HT-29 (cell line): ENCODE measurements at regions not wholly inside any gene's neighbourhood (a gene's known extent, or its start where the extent isn't known, plus 50 kb on each side); places are given as distances from the start of the nearest gene placed in this dataset.
"Not testable (repeated sequence)": the region's sequence is repeated elsewhere in the genome, so short reads cannot be mapped to it uniquely, and the experiment has no call there.

ENCODE experiments used
- DNase-seq: peaks from one replicate; pipeline ENCODE4 v3.0.0-alpha.2; 2015; ENCODE audit warnings: low spot score

DNA sequence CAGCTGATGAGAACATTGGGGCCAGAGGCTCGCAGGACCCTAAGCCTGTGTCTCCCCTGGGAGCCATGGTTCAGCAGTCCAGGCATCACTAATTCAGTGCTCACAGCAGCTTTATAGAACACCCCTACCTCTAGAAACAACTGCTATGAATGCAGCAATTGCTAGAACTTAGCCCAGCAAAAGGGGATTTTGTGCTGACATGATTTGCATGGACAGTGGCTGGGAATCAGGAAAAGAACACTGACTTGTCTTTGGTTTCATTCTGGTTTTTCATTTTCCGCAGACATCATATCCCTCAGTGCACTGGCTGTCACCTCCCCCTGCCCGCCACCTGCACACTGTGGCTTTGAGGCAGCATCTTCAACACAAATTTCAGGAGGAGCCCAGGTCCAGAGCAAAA is 3964.9 kb upstream of the TPTE start:
- DNase-seq, result not testable (repeated sequence)

DNA sequence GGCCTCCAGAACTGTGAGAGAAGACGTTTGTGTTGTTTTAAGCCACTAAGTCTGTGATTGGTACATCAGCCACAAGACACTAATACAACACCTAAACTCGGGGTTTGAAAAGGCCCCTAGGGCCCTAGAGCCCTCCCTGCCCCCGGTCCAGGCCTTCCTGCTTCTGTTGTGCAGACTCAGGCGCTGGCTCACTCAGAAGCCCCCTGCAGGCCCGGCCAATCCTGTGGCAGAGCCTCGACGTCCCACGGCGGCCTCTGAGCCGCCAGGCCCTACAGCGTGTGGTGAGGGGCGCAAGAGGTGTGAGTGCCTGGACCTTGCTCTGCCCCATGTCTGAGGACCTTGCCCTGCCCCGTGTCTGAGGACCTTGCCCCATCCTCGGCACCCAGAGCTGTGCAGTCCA is 3964.0 kb upstream of the TPTE start:
- not testable (repeated sequence) for DNase-seq

DNA sequence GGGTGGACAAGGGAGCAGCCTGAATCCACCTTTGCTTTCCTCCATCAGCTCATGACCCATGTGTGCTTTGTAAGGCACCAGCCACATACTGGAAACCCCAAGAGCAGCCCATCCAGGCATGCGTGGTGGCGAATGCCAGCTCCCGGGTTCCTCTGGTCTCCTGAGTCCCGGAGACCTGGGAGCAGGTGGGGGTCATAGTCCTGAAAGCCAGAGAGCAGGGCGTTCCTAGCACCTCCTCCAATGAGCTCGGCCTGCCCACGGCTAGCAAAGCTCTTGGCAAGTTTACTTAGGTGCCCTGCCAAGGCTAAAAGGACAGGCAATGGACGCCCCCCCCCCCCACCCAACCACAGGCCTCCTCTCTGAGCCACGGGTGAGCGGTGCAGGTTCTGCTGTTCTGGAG is 3960.2 kb upstream of the TPTE start:
- not testable (repeated sequence) for DNase-seq

DNA sequence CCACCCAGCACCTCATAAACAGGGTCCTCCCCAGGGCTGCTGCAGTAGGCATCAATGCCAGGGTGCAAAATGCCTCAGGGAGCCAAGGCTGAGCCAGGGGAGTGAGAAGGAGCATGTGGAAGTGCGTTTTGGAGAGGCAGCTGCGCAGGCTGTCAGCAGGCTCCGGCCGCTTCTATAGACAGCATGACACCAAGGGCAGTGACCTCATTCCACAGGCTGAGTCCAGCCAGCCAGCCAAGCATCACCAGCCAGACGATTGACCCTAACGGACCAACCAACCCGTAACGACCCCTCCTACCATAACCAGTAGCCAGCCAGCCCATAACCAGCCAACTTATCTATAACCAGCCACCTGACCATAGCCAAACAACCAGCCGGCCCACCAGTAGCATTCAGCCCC is 3959.8 kb upstream of the TPTE start:
- DNase-seq, result not testable (repeated sequence)

DNA sequence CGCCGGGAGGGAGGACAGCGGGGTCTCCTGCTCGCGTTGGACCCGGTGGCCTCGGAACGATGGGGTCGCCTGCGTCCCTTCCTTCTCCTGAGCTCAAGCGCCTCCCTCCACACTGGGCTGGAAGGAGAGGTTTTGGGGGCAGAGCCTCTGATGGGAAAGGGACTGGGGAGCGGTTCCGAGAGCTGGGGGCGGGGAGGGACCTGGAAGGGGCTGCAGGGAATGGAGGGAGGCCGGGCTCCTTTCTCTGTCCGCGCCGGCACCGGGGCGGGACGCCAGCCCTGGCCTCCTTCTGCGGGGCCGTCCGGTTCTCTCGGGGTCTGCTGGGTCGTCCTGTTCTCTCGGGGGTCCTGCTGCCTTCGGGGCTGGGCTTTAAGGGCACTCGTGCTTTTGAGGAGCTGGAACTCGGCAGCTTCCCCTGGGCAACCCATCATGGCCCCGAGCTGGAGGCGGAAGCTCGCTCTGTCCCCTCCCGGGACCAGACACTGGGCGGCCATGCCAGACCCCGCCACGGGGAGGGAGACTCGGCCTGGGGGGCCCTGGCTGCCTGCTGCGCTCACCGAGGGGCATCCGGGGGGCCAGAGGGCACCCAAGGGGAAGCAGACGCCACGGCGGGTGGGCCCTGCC is 3956.7 kb upstream of the TPTE start:
- not testable (repeated sequence) for DNase-seq

DNA sequence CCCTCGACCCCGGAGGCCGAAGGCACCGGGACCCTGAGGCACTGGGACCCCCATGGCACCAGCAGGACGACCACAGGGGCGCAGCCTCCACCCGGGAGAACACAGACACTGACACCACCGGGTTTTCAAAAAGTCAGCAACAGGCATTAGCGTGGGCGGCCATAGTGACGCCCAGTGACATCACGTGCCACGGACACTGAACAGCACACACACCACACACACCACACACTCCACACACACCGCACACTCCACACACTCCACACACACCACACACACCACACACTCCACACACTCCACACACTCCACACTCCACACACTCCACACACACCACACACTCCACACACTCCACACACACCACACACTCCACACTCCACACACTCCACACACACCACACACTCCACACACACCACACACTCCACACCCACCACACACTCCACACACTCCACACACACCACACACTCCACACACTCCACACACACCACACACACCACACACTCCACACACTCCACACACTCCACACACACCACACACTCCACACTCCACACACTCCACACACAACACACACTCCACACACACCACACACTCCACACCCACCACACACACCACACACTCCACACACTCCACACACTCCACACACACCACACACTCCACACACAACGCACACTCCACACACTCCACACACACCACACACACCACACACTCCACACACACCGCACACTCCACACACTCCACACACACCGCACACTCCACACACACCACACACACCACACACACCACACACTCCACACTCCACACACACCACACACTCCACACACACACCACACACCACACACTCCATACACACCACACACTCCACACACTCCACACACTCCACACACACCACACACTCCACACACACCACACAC is 3955.9 kb upstream of the TPTE start:
- not testable (repeated sequence) for DNase-seq

DNA sequence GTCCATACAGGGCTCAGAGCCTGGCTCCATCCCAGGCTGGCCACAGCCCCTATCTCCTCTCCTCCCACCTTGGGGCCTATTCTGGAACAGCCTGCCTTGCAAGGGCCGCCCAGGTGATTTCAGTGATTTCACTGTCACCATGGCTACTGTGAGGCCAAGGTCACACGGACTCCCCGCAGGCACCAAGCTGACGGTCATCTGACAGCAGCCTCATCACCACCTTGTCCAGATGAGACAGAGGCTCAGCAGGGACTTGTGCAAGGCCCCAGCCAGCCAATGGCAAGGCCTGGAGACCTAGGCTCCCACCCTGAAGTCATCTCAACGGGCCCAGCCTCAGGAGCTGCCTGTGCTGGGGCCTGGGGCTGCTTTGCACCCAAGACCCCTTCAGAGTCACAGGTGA is 3953.8 kb upstream of the TPTE start:
- not testable (repeated sequence) for DNase-seq

DNA sequence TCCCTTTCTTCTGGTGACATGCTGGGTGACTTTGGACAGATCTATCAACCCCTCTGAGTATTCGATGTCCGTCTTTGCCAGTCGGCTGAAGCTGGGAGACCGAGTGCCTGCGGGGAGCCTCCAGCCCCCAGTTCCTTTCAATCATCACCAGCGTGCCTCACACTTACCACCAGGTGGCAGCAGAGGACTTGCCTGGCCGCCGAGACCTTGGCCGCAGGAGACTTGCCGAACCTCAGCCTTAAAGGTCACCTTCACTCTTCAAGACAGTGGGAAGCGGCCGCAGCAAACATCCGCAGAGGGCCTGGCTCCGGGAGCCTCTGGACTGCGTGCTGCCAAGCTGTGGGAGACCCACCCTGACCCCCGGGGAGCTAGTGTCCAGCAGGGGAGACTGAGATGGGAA is 3952.2 kb upstream of the TPTE start:
- DNase-seq, result not testable (repeated sequence)

DNA sequence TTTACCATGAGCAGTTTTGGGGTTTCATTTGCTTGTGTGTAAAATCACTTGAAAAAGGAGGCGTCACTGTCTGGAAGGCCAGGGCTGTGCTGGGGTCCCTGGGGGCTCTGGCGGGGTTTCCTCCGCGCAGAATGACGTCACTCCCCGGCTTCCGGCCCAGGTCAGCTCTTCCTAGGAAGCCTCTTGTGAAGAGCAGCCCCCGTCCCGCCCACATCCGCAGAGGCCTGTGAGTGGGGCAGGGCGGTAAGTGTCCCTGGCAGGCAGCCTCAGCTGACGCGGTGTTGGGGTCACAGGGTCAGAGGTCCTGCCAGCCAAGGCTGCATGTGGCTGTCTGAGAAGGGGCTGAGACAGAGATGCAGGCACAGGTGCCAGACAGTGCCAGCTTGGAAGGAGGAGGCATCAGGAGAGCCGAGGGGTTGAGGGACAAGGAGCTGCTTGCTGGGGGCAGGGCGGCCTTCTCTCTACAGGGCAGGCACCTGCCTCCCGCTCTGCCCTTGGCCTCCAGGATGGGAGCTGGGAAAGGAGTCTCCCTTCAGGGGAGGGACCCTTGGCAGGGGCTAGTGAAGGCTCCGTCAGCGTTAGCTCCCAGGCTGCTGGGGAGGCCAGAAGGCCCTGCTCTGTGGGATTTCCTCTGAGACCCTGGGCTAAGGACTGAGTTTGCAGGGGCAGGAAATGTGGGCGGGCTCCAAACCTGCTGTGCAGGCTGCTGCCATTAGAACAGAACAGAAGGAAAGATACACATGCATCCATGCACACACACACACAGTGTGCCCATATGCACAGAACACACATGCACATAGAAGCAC is 3951.6 kb upstream of the TPTE start:
- not testable (repeated sequence) for DNase-seq

DNA sequence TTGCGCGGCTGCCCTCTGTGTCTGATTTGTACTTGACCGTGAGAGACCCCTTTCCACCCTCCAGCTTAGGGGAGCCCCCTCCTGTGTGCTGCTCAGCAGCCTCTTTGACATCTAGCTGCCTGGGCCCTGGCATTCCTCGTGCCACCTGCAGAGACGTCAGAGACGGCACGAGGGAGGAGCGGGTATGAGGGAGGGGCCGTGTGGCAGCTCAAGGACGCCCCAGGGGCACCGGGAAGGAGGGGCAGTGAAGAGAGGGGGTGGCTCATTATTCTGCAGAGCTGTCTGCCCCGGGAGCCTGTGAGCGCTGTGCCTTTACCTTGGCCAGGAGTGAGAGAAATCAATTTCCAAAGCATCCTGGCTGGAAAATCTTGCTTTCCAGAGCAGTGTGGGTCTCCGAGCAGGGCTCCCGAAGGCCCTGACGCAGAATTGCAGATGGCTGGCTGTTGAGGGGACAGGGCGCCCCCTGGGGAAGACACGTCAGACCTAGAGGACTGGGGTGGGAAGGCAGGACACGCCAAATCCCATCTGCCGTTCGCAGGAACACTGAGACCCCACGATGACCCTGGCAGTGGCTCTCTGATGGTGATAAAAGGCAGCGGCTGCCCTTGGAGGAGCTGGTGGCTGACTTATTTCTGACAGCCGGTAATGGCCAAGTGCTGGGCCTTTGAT is 3950.5 kb upstream of the TPTE start:
- not testable (repeated sequence) for DNase-seq

DNA sequence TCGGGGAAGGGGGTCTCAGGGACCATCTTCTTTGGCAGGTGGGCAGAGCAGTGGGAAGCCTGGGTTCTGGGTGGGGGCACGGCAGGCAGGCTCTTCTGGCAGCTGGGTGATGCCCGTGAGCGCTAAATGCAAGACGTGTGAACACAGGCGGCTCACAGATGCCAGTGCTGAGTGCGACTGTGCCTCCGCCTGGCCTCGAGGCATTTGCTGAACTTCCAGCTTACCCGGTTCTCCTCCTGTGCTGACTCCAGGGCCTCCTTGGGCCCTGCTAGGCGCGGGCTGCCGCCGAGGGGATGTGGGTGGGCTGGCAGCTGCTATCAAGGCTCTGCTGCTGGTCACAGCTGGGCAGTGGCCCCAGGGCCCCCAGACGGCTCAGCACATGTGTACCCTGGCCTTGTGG is 3947.8 kb upstream of the TPTE start:
- not testable (repeated sequence) for DNase-seq

DNA sequence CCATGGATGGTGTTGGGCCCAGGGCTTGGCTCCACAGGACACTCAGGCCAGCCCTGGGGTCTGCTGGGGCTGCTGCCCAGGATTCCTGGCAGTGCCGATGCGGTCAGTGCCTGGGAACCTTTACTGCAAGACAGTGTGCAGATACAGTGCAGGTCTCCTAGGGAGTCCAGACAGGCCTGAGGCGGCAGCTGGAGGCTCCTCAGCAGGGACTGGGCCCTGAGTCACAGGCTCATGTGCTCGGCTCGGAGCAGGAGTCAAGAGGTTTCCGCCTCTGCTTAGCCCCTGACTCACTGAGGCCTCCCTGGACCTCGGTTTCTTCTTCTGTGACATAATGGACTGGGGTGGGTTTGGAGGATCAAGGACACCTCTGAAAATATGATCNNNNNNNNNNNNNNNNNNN is 3941.6 kb upstream of the TPTE start:
- DNase-seq, result not testable (repeated sequence)
